T-cell (primary cell): ENCODE measurements at regions not wholly inside any gene's neighbourhood (a gene's known extent, or its start where the extent isn't known, plus 50 kb on each side); places are given as distances from the start of the nearest gene placed in this dataset.
"Not testable (repeated sequence)": the region's sequence is repeated elsewhere in the genome, so short reads cannot be mapped to it uniquely, and the experiment has no call there.

Experiments used
- ATAC-seq, 4 experiments: fragments of 200-7000 bp in 3 of 4; fragments of 150-1000 bp in 1 of 4; cut with Tn5 transposase; replicated peaks in 1 of 4; 1 replicate in 3 of 4; 2 replicates in 1 of 4; pipeline ENCODE4 v1.10.0; 2021; ENCODE audit warnings: moderate library complexity in 3 of 4, mild to moderate bottlenecking in 2 of 4, moderate number of reproducible peaks in 1 of 4
- CTCF ChIA-PET, 2 donors: fragments of 300-600 bp; sonication (Branson Sonifier 250); formaldehyde crosslinking; loops; one replicate each; lab custom pipeline; 2022; ENCODE audit warnings: antibody characterized with exemption in 2 of 2; lab: Charles Lee
- POLR2A ChIA-PET, 2 donors: fragments of 300-600 bp; sonication (Branson Sonifier 250); formaldehyde crosslinking; loops; one replicate each; lab custom pipeline; 2022; ENCODE audit warnings: antibody characterized with exemption in 2 of 2; lab: Charles Lee
- DNase-seq, 35 experiments: peaks; one replicate each; pipeline versions ENCODE4 v3.0.0 to v3.0.0-alpha.2; 2013 to 2023
- H3K27ac ChIP-seq: one replicate; pipeline ENCODE4 v1.5.1; 2013; ENCODE audit warnings: low read length
- H3K27me3 ChIP-seq, 2 experiments: replicated peaks in 1 of 2; 1 replicate in 1 of 2; 2 replicates in 1 of 2; pipeline versions ENCODE4 v1.6.1 to v1.7.0; 2013; ENCODE audit warnings: low read length in 1 of 2, mixed read lengths in 1 of 2; ENCODE audit not compliant: control insufficient read depth in 2 of 2, insufficient read depth in 2 of 2; ENCODE audit errors: extremely low read depth in 1 of 2
- H3K36me3 ChIP-seq, 2 donors: 1 replicate in 1 of 2; 2 replicates in 1 of 2; pipeline versions ENCODE4 v1.6.1 to v1.7.0; 2013; ENCODE audit warnings: low read length in 1 of 2; ENCODE audit not compliant: control insufficient read depth in 2 of 2, insufficient read depth in 1 of 2; ENCODE audit errors: extremely low read depth in 1 of 2
- H3K4me1 ChIP-seq, 2 experiments: 1 replicate in 1 of 2; 2 replicates in 1 of 2; pipeline versions ENCODE4 v1.6.1 to v1.7.0; 2013; ENCODE audit warnings: low read length in 2 of 2, mixed read lengths in 1 of 2; ENCODE audit not compliant: insufficient read depth in 2 of 2, control insufficient read depth in 1 of 2; ENCODE audit errors: extremely low read depth in 1 of 2
- H3K4me3 ChIP-seq, 2 donors: 1 replicate in 1 of 2; 2 replicates in 1 of 2; pipeline versions ENCODE4 v1.5.1 to v1.7.0; 2013; ENCODE audit warnings: mild to moderate bottlenecking in 2 of 2, low read length in 1 of 2, moderate library complexity in 1 of 2; ENCODE audit not compliant: control insufficient read depth in 1 of 2; ENCODE audit errors: extremely low read depth in 1 of 2
- H3K9me3 ChIP-seq: 2 replicates; pipeline ENCODE4 v1.7.0; 2013
- H3K27ac Mint-ChIP-seq, 2 donors: one replicate each; pipeline ENCODE4 v1.8.0; 2020 to 2021; ENCODE audit warnings: mild to moderate bottlenecking in 2 of 2, mixed read lengths in 2 of 2
- H3K27me3 Mint-ChIP-seq, 2 donors: one replicate each; pipeline ENCODE4 v1.8.0; 2021 to 2022; ENCODE audit warnings: mixed read lengths in 2 of 2
- H3K36me3 Mint-ChIP-seq: one replicate; pipeline ENCODE4 v1.8.0; 2021; ENCODE audit warnings: mixed read lengths
- H3K4me1 Mint-ChIP-seq, 3 donors: one replicate each; pipeline ENCODE4 v1.8.0; 2020 to 2022; ENCODE audit warnings: mixed read lengths in 3 of 3, mild to moderate bottlenecking in 1 of 3
- H3K4me3 Mint-ChIP-seq, 3 donors: one replicate each; pipeline ENCODE4 v1.8.0; 2020 to 2022; ENCODE audit warnings: mild to moderate bottlenecking in 3 of 3, mixed read lengths in 3 of 3, moderate library complexity in 3 of 3
- H3K9me3 Mint-ChIP-seq, 3 donors: one replicate each; pipeline ENCODE4 v1.8.0; 2020 to 2022; ENCODE audit warnings: mixed read lengths in 3 of 3
- WGBS: methylation state at CpG from one replicate; pipeline ENCODE4 v1.1.5; 2013; ENCODE audit warnings: missing lambda C conversion rate; ENCODE audit not compliant: insufficient coverage; 5-methylcytosine and 5-hydroxymethylcytosine counted together

DNA sequence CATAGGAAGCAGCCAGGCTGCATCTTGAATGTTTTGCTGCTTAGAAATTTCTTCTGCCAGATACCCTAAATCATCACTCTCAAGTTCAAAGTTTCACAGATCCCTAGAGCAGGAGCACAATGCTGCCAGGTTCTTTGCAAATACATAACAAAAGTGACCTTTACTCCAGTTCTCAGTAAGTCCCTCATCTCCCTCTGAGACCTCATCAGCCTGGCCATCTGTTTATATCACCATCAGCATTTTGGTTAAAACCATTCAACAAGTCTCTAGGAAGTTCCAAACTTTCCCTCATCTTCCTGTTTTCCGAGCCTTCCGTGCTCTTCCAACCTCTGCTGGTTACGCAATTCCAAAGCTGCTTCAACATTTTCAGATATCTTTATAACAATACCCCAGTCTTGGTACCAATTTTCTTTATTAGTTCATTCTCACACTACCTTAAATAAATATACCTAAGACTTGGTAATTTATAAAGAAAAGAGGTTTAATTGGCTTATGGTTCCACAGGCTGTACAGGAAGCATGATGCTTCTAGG lies 204.8 kb upstream of the STT3B start:
- H3K36me3 ChIP-seq, H3K27me3 ChIP-seq, H3K27ac ChIP-seq, H3K36me3 Mint-ChIP-seq, H3K4me3 ChIP-seq, H3K27me3 Mint-ChIP-seq, H3K4me3 Mint-ChIP-seq, H3K27ac Mint-ChIP-seq, H3K4me1 ChIP-seq, ATAC-seq, DNase-seq, H3K4me1 Mint-ChIP-seq, H3K9me3 ChIP-seq, POLR2A ChIA-PET, CTCF ChIA-PET: not testable (repeated sequence)
- peaks cover under 1 to 11% (median 10%) of the 10 kb centered on the region in 3 donors for H3K9me3 Mint-ChIP-seq
- 100% methylated on average over 2 of the region's 3 CpGs for WGBS

DNA sequence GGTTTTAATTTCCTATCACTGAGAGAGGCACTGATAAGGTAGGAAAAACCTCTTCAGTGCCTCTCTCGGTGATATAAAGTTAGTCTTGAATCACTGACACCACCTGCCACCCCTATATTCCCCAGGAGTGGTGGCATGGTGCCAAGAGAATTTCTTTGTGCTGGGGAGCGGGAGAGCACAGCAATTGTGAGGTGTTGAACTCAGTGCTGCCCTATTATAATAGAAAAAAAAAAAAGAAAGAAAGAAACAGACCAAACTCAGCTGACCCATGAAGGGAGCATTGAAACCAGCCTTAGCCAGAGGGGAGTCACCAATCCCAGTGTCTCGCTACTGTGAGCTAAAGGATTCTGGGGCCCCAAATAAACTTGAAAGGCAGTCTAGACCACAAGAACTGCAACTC lies 201.4 kb upstream of the STT3B start:
- no CpG with 5 or more reads among the region's 3 CpGs for WGBS
- no peak overlapping the region for H3K27ac Mint-ChIP-seq
- CTCF ChIA-PET = no interaction called here
- peaks cover 6 to 30% (median 27%) of the 10 kb centered on the region in 3 donors for H3K9me3 Mint-ChIP-seq
- H3K36me3 ChIP-seq = no peaks in the 10 kb centered on the region
- H3K36me3 Mint-ChIP-seq = peaks cover 13% of the 10 kb centered on the region
- no peak overlapping the region for H3K4me3 ChIP-seq
- H3K27ac ChIP-seq = no peak overlapping the region
- POLR2A ChIA-PET = no interaction called here
- no peak overlapping the region for H3K4me3 Mint-ChIP-seq
- no peaks in the 10 kb centered on the region for H3K27me3 Mint-ChIP-seq
- no peaks in the 10 kb centered on the region for H3K27me3 ChIP-seq
- H3K4me1 Mint-ChIP-seq = no peaks in the 10 kb centered on the region
- no peaks in the 10 kb centered on the region for H3K4me1 ChIP-seq
- H3K9me3 ChIP-seq = no peaks in the 10 kb centered on the region
- DNase-seq = no peak
- ATAC-seq = no peak

- Mint-ChIP-seq H3K4me3 (no peak overlapping the region), H3K9me3 (peaks cover 3 to 9% (median 6%) of the 10 kb centered on the region in 3 donors), H3K36me3 (peaks cover 4% of the 10 kb centered on the region), H3K27ac (no peak overlapping the region), H3K4me1 (peaks cover 0 to 2% (median 0%) of the 10 kb centered on the region in 3 donors), H3K27me3 (no peaks in the 10 kb centered on the region)
- ChIA-PET CTCF (interaction anchor here in 1 of 2 donors (0.7 kb wide), 1 partner anchor 42 kb away, joined by 4 read pairs; no protein-coding TSS in a partner anchor), POLR2A (interaction anchor here in 1 of 2 donors (0.7 kb wide), 1 partner anchor 19 kb away, joined by 4 read pairs; no protein-coding TSS in a partner anchor)
- Histone ChIP-seq H3K4me1 (no peaks in the 10 kb centered on the region), H3K27me3 (no peaks in the 10 kb centered on the region), H3K36me3 (no peaks in the 10 kb centered on the region), H3K27ac (no peak overlapping the region), H3K9me3 (no peaks in the 10 kb centered on the region), H3K4me3 (no peak overlapping the region)
- WGBS = 90% methylated on average over 2 of the region's 2 CpGs
- DNase-seq (no peak), ATAC-seq (no peak)
These were observed 191.6 kb upstream of the STT3B start for GRCh38 chr3:31341130-31341529.

- ATAC-seq (no peak), DNase-seq (no peak)
- Histone ChIP-seq H3K36me3 (no peaks in the 10 kb centered on the region), H3K9me3 (no peaks in the 10 kb centered on the region), H3K4me3 (no peak overlapping the region), H3K4me1 (no peaks in the 10 kb centered on the region), H3K27ac (no peak overlapping the region), H3K27me3 (no peaks in the 10 kb centered on the region)
- Mint-ChIP-seq H3K36me3 (peaks cover 4% of the 10 kb centered on the region), H3K27ac (no peak overlapping the region), H3K4me1 (no peaks in the 10 kb centered on the region), H3K27me3 (no peaks in the 10 kb centered on the region), H3K9me3 (peaks cover 3 to 9% (median 6%) of the 10 kb centered on the region in 3 donors), H3K4me3 (no peak overlapping the region)
- ChIA-PET CTCF (no interaction called here), POLR2A (no interaction called here)
- WGBS = 100% methylated on average over 1 of the region's 1 CpG
These were observed 189.7 kb upstream of the STT3B start for GRCh38 chr3:31343075-31343474.

GRCh38 chr3:31345581-31345980 lies 187.1 kb upstream of the STT3B start:
- no peaks in the 10 kb centered on the region for H3K27me3 Mint-ChIP-seq

DNA sequence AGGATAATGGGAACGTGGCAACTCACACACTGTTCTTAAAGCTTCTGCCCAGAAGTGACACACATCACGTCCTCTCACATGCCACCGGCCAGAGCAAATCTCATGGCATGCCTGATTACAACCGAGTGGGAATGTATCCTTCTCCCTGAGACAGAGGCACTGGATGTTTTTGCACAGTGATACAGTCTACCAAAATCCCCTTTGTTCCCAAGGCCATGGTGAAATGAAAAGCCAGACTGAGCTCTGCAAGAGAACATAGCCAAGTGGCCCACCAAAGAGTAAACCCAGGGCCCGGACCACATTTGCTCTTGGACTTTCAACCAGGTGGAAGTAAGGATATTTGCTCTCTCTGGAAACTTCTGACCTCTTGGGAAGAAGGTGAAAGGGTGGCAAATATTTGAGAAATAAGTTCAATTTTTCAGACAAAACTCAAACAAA lies 186.2 kb upstream of the STT3B start:
- H3K4me3 ChIP-seq = no peak overlapping the region
- CTCF ChIA-PET = no interaction called here
- no peaks in the 10 kb centered on the region for H3K4me1 Mint-ChIP-seq

More at GRCh38 chr3:31345581-31345980, 187.1 kb upstream of the STT3B start:
- POLR2A ChIA-PET = no interaction called here
- Histone ChIP-seq H3K9me3 (no peaks in the 10 kb centered on the region), H3K27ac (no peak overlapping the region), H3K4me3 (no peak overlapping the region), H3K27me3 (no peaks in the 10 kb centered on the region), H3K36me3 (no peaks in the 10 kb centered on the region), H3K4me1 (no peaks in the 10 kb centered on the region)
- WGBS = 94% methylated on average over 2 of the region's 2 CpGs
- Mint-ChIP-seq H3K4me1 (no peaks in the 10 kb centered on the region), H3K9me3 (peaks cover 3 to 9% (median 6%) of the 10 kb centered on the region in 3 donors), H3K36me3 (peaks cover 4% of the 10 kb centered on the region), H3K27ac (no peak overlapping the region), H3K4me3 (no peak overlapping the region)
- ATAC-seq (no peak), DNase-seq (no peak)
- CTCF ChIA-PET = no interaction called here

More for the DNA sequence above, 186.2 kb upstream of the STT3B start:
- Mint-ChIP-seq H3K4me3 (no peak overlapping the region), H3K36me3 (peaks cover 4% of the 10 kb centered on the region), H3K27ac (no peak overlapping the region), H3K27me3 (no peaks in the 10 kb centered on the region), H3K9me3 (peaks cover 3 to 9% (median 6%) of the 10 kb centered on the region in 3 donors)
- Histone ChIP-seq H3K36me3 (no peaks in the 10 kb centered on the region), H3K9me3 (no peaks in the 10 kb centered on the region), H3K4me1 (no peaks in the 10 kb centered on the region), H3K27ac (no peak overlapping the region), H3K27me3 (no peaks in the 10 kb centered on the region)
- POLR2A ChIA-PET = no interaction called here
- ATAC-seq = no peak
- 97% methylated on average over 4 of the region's 5 CpGs for WGBS
- DNase-seq = no peak
